Activated T-helper 17 cell treated with anti-CD3 and anti-CD28 coated beads, Interleukin-2, amount 50 U/mL, for 72 hours (primary cell): ENCODE measurements at regions not wholly inside any gene's neighbourhood (a gene's known extent, or its start where the extent isn't known, plus 50 kb on each side); places are given as distances from the start of the nearest gene placed in this dataset.

Experiments used
- ATAC-seq: fragments of 150-1000 bp; cut with Tn5 transposase; replicated peaks from 2 replicates; pipeline ENCODE4 v1.10.0; 2021; ENCODE audit warnings: mild to moderate bottlenecking, moderate library complexity
- H3K27ac Mint-ChIP-seq: one replicate; pipeline ENCODE4 v1.8.0; 2022; ENCODE audit warnings: mixed read lengths
- H3K27me3 Mint-ChIP-seq: one replicate; pipeline ENCODE4 v1.8.0; 2022; ENCODE audit warnings: mixed read lengths
- H3K36me3 Mint-ChIP-seq: one replicate; pipeline ENCODE4 v1.8.0; 2022; ENCODE audit warnings: low read depth, mild to moderate bottlenecking, mixed read lengths
- H3K4me1 Mint-ChIP-seq: one replicate; pipeline ENCODE4 v1.8.0; 2022; ENCODE audit warnings: mixed read lengths
- H3K4me3 Mint-ChIP-seq: one replicate; pipeline ENCODE4 v1.8.0; 2022; ENCODE audit warnings: mild to moderate bottlenecking, mixed read lengths
- H3K9me3 Mint-ChIP-seq: one replicate; pipeline ENCODE4 v1.8.0; 2022; ENCODE audit warnings: mixed read lengths

- Mint-ChIP-seq H3K27ac (no peak overlapping the region), H3K36me3 (no peaks in the 10 kb centered on the region), H3K27me3 (no peaks in the 10 kb centered on the region), H3K4me3 (no peak overlapping the region), H3K4me1 (peaks cover 5% of the 10 kb centered on the region), H3K9me3 (no peaks in the 10 kb centered on the region)
- peak; percentile 48 for ATAC-seq
These were observed 155.7 kb upstream of the SLITRK1 start for GRCh38 chr13:84038001-84038400.

- ATAC-seq: peak; percentile 48
- H3K4me1 Mint-ChIP-seq: no peaks in the 10 kb centered on the region
- no peak overlapping the region for H3K4me3 Mint-ChIP-seq
- H3K27me3 Mint-ChIP-seq: no peaks in the 10 kb centered on the region
- H3K36me3 Mint-ChIP-seq: no peaks in the 10 kb centered on the region
- no peak overlapping the region for H3K27ac Mint-ChIP-seq
- no peaks in the 10 kb centered on the region for H3K9me3 Mint-ChIP-seq
These were observed 149.8 kb upstream of the SLITRK1 start for GRCh38 chr13:84032116-84032515.

- H3K36me3 Mint-ChIP-seq: no peaks in the 10 kb centered on the region
- ATAC-seq: peak; percentile 31
- H3K9me3 Mint-ChIP-seq: no peaks in the 10 kb centered on the region
- H3K27ac Mint-ChIP-seq: no peak overlapping the region
- H3K4me1 Mint-ChIP-seq: no peaks in the 10 kb centered on the region
- no peak overlapping the region for H3K4me3 Mint-ChIP-seq
- no peaks in the 10 kb centered on the region for H3K27me3 Mint-ChIP-seq
These were observed 148.8 kb upstream of the SLITRK1 start for GRCh38 chr13:84031120-84031519.

- Mint-ChIP-seq H3K4me3 (no peak overlapping the region), H3K27me3 (no peaks in the 10 kb centered on the region), H3K4me1 (no peaks in the 10 kb centered on the region), H3K36me3 (no peaks in the 10 kb centered on the region), H3K27ac (no peak overlapping the region), H3K9me3 (no peaks in the 10 kb centered on the region)
- ATAC-seq: no peak
These were observed 147.1 kb upstream of the SLITRK1 start for GRCh38 chr13:84029396-84029795.

- ATAC-seq: no peak
- no peaks in the 10 kb centered on the region for H3K9me3 Mint-ChIP-seq
- no peaks in the 10 kb centered on the region for H3K27me3 Mint-ChIP-seq
- H3K36me3 Mint-ChIP-seq: no peaks in the 10 kb centered on the region
- no peak overlapping the region for H3K27ac Mint-ChIP-seq
- H3K4me1 Mint-ChIP-seq: no peaks in the 10 kb centered on the region
- H3K4me3 Mint-ChIP-seq: no peak overlapping the region
These were observed 143.6 kb upstream of the SLITRK1 start for GRCh38 chr13:84025824-84026223.

- Mint-ChIP-seq H3K4me1 (peaks cover 5% of the 10 kb centered on the region), H3K27ac (no peak overlapping the region), H3K27me3 (peaks cover 5% of the 10 kb centered on the region), H3K9me3 (peaks cover 3% of the 10 kb centered on the region), H3K36me3 (no peaks in the 10 kb centered on the region), H3K4me3 (no peak overlapping the region)
- ATAC-seq: no peak
These were observed 114.1 kb upstream of the SLITRK1 start for GRCh38 chr13:83996415-83996814.

GRCh38 chr13:83995930-83996329 is 113.7 kb upstream of the SLITRK1 start:
- no peaks in the 10 kb centered on the region for H3K36me3 Mint-ChIP-seq
- peaks cover 5% of the 10 kb centered on the region for H3K27me3 Mint-ChIP-seq
- H3K9me3 Mint-ChIP-seq: peaks cover 3% of the 10 kb centered on the region
- H3K27ac Mint-ChIP-seq: no peak overlapping the region
- H3K4me1 Mint-ChIP-seq: peaks cover 5% of the 10 kb centered on the region
- no peak overlapping the region for H3K4me3 Mint-ChIP-seq
- ATAC-seq: no peak

- H3K9me3 Mint-ChIP-seq: peaks cover 3% of the 10 kb centered on the region
- H3K36me3 Mint-ChIP-seq: no peaks in the 10 kb centered on the region
- no peak for ATAC-seq
- peaks cover 5% of the 10 kb centered on the region for H3K27me3 Mint-ChIP-seq
- H3K27ac Mint-ChIP-seq: no peak overlapping the region
- H3K4me1 Mint-ChIP-seq: peaks cover 5% of the 10 kb centered on the region
- no peak overlapping the region for H3K4me3 Mint-ChIP-seq
These were observed 110.5 kb upstream of the SLITRK1 start for GRCh38 chr13:83992566-83993358.

- Mint-ChIP-seq H3K4me3 (no peak overlapping the region), H3K27me3 (peaks cover 1% of the 10 kb centered on the region), H3K4me1 (peaks cover 4% of the 10 kb centered on the region), H3K36me3 (no peaks in the 10 kb centered on the region), H3K27ac (no peak overlapping the region), H3K9me3 (peaks cover 4% of the 10 kb centered on the region)
- ATAC-seq: no peak
These were observed 105.1 kb upstream of the SLITRK1 start for GRCh38 chr13:83987394-83987793.

- Mint-ChIP-seq H3K36me3 (no peaks in the 10 kb centered on the region), H3K27me3 (no peaks in the 10 kb centered on the region), H3K27ac (no peak overlapping the region), H3K4me3 (no peak overlapping the region), H3K9me3 (peaks cover 4% of the 10 kb centered on the region), H3K4me1 (peaks cover 4% of the 10 kb centered on the region)
- no peak for ATAC-seq
These were observed 102.5 kb upstream of the SLITRK1 start for GRCh38 chr13:83984793-83985192.

- H3K4me1 Mint-ChIP-seq: peaks cover 8% of the 10 kb centered on the region
- no peaks in the 10 kb centered on the region for H3K36me3 Mint-ChIP-seq
- no peak for ATAC-seq
- H3K27me3 Mint-ChIP-seq: no peaks in the 10 kb centered on the region
- no peaks in the 10 kb centered on the region for H3K9me3 Mint-ChIP-seq
- no peak overlapping the region for H3K27ac Mint-ChIP-seq
- H3K4me3 Mint-ChIP-seq: no peak overlapping the region
These were observed 98.1 kb upstream of the SLITRK1 start for GRCh38 chr13:83980331-83980730.

GRCh38 chr13:83975655-83976165 is 93.4 kb upstream of the SLITRK1 start:
- no peaks in the 10 kb centered on the region for H3K27me3 Mint-ChIP-seq
- H3K27ac Mint-ChIP-seq: no peak overlapping the region
- peak; percentile 16 for ATAC-seq
- peaks cover 9% of the 10 kb centered on the region for H3K4me1 Mint-ChIP-seq
- H3K9me3 Mint-ChIP-seq: no peaks in the 10 kb centered on the region
- H3K4me3 Mint-ChIP-seq: no peak overlapping the region
- H3K36me3 Mint-ChIP-seq: no peaks in the 10 kb centered on the region

- Mint-ChIP-seq H3K9me3 (no peaks in the 10 kb centered on the region), H3K36me3 (no peaks in the 10 kb centered on the region), H3K4me1 (no peaks in the 10 kb centered on the region), H3K27me3 (no peaks in the 10 kb centered on the region), H3K4me3 (no peak overlapping the region), H3K27ac (no peak overlapping the region)
- no peak for ATAC-seq
These were observed 76.3 kb upstream of the SLITRK1 start for GRCh38 chr13:83958531-83958930.

GRCh38 chr13:83955011-83955410 is 72.7 kb upstream of the SLITRK1 start:
- Mint-ChIP-seq H3K27me3 (no peaks in the 10 kb centered on the region), H3K4me1 (no peaks in the 10 kb centered on the region), H3K4me3 (no peak overlapping the region), H3K36me3 (no peaks in the 10 kb centered on the region), H3K9me3 (no peaks in the 10 kb centered on the region), H3K27ac (no peak overlapping the region)
- ATAC-seq: no peak

GRCh38 chr13:83953916-83954315 is 71.6 kb upstream of the SLITRK1 start:
- H3K4me1 Mint-ChIP-seq: no peaks in the 10 kb centered on the region
- H3K27ac Mint-ChIP-seq: no peak overlapping the region
- no peaks in the 10 kb centered on the region for H3K27me3 Mint-ChIP-seq
- no peak for ATAC-seq
- no peaks in the 10 kb centered on the region for H3K9me3 Mint-ChIP-seq
- H3K4me3 Mint-ChIP-seq: no peak overlapping the region
- no peaks in the 10 kb centered on the region for H3K36me3 Mint-ChIP-seq
